C1 segment of cervical spinal cord (tissue), 14 donors: ENCODE measurements at regions not wholly inside any gene's neighbourhood (a gene's known extent, or its start where the extent isn't known, plus 50 kb on each side); places are given as distances from the start of the nearest gene placed in this dataset.
"Not testable (repeated sequence)": the region's sequence is repeated elsewhere in the genome, so short reads cannot be mapped to it uniquely, and the experiment has no call there.

Experiments
- DNase-seq, 14 donors: peaks; one replicate each; lab custom pipeline; 2025; lab: John Stamatoyannopoulos, UW

DNA sequence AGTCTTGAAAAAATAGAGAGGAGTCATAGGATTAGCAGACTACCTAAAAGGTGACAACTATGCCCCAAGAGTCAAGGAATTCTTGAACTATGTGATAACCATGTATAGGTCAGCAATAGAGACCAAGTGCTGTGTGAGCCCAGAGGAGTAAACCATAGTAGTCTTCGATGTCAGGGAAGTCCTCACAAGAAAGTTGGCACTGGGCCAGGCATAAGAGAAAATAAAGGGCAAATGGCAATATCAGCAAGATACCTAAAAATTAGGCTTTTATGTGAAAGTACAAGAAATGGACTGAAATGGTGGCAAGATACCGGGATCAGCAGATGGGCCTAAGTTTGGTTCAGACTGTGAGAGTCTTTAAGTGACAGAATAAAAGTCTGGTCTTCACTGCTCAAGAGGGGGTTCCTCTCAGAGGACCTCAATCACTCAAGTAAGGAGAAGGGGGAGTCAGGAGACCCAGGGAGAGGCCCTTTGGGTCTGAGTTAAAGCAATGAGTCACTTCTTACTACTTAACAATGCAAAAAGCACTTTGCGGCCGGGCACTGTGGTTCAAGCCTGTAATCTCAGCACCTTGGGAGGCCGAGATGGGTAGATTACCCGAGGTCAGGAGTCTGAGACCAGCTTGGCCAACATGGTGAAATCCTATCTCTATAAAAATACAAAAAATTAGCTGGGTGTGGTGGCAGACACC lies 95.0 kb downstream of the TEX35 start:
- DNase-seq, result no peak

DNA sequence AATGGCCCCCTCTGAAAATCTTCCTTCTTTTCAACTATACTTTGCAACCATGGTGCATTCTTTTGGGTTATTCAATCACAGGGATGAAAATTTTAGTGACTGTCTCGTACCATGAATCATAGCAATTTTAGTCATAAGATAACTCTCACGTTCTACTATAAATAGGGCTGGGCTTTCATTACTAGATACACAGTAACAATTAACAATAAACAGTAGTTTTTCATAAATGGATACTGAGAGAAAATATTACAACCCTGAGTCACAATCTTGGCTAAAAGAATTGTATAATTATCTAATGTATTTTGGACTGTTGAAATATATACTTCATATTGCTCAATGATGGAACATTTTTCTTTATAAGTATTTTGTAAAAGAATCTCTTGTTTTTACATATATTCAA lies 96.1 kb downstream of the TEX35 start:
- DNase-seq, result no peak

DNA sequence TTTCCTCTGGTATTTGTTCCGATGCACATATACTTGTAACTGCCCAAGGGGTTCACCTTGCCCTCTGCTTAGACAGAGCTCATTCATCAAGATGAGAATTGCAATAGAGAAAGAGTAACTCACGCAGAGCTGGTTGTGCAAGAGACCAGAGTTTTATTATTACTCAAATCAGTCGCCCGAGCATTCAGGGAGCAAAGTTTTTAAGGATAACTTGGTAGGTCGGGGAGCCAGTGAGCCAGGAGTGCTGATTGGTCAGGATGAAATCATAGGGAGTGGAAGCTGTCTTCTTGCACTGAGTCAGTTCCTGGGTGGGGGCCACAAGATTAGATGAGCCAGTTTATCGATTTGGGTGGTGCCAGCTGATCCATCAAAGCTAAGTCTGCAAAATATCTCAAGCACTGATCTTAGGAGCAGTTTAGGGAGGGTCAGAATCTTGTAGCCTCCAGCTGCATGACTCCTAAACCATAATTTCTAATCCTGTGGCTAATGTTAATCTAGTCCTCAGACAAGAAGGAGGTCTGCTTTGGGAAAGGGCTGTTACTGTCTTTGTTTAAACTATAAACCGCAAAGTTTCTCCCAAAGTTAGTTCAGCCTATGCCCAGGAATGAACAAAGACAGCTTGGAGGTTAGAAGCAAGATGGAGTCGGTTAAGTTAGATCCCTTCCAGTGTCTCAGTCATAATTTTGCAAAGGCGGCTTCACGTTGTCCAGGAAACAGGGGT lies 97.9 kb downstream of the TEX35 start:
- DNase-seq, result not testable (repeated sequence)

DNA sequence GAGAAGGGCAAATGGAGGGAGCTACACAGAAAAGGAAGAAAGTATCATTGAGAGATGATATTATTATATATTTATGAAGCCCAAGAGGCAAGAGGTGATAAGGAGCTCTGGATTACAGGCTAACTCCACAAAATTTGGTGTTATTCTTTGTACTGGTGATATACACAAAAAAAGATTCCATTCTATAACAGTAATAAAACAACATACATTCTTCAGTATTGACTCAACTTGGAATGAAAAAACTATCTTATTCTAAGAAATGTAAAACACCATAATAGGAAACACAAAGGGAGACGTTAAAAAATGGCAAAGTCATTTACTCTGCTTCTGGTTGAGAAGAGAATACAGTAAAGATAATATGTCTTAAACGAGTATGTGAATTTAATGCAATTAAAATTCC lies 99.4 kb downstream of the TEX35 start:
- DNase-seq, result no peak

DNA sequence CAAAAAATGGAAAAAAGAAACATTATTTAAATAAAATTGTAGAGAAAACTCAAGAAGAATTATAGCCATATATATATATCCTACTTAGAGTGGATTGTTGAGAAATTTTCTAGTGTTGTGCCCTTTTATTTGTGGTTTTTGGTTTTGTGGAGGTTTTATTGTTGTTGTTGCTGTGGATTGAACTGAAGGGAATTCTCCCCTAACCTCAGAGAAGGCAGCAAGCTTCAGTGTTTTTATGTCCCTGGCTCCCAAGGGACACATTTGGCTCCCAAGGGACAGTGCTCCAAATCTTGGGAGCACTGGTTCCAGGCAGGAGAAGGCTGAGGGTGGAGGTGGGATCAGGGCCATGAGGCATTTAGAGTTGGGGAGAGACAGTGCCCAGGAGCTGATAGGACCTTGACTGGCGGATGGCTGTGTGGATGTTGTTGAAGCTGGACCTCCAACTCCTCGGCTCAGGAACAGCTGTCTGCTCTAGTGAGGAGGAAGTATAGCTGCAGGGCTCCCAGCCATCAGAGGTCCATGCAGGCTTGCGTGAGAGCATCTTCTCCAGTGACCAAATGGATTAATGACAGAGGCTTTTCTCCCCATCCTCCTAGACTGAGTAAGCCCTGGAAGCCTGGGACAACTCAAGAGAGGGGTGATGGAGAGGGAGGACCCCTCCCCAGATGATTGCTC lies 100.5 kb downstream of the TEX35 start:
- DNase-seq, result no peak

DNA sequence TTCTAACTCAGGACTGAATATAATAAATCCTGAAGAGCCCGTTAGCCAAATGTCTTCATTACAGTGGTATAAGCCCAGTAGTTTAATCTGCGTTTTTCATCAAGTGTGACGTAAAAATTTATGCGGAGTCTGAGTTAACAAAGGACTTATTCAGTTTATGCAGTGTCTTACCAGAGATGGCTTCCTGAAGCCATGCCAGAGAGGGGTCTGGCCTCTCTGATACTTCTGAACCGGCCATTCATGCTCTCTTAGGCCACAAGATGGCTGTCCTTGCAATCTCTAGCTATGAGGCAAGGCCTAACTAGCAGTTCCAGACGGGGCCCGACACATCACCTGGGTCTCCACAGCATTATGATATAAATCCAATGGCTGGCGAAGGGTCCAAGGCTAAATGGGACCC lies 101.4 kb downstream of the TEX35 start:
- DNase-seq, result no peak

DNA sequence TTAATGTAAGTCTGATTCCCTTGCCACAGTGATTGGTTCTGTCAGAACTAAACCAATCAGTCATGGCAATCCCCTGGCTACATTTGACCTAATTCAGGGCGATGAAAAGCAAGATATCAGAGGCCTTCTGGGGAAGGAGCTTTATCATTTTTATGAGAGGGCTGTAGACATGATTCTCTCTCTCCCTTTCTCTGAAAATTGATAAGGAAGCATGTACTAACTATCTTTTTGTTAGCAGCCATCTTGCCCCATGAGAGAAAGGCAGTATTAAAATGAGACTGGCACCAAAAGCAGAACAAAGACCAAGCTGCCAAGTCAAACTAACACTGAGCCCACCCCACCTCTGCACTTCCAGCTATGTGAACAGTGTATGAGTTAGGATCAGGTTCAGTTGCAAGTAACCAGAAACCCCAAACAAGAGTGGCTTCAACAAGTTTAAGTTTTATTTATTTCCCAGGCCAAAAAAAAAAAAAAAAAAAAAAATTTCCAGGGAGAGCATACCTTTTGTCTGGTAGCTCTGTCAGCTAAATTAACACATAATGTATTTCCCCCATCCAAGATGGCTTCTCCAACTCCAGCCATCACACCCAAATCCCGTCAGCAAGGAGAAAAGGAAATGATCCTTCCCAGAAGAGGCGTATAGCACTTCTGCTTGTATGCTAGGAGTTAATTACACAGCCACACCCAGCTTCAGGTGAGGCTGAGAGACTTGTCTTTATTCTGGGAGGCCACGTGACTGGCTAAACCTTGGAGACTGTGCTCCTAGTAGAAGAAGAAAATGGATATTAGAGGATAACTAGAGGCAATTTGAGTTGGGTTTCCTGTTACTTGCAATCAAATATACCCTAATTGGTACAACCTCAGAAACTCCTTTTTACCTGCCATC lies 105.8 kb upstream of the RALGPS2 start:
- no peak for DNase-seq

DNA sequence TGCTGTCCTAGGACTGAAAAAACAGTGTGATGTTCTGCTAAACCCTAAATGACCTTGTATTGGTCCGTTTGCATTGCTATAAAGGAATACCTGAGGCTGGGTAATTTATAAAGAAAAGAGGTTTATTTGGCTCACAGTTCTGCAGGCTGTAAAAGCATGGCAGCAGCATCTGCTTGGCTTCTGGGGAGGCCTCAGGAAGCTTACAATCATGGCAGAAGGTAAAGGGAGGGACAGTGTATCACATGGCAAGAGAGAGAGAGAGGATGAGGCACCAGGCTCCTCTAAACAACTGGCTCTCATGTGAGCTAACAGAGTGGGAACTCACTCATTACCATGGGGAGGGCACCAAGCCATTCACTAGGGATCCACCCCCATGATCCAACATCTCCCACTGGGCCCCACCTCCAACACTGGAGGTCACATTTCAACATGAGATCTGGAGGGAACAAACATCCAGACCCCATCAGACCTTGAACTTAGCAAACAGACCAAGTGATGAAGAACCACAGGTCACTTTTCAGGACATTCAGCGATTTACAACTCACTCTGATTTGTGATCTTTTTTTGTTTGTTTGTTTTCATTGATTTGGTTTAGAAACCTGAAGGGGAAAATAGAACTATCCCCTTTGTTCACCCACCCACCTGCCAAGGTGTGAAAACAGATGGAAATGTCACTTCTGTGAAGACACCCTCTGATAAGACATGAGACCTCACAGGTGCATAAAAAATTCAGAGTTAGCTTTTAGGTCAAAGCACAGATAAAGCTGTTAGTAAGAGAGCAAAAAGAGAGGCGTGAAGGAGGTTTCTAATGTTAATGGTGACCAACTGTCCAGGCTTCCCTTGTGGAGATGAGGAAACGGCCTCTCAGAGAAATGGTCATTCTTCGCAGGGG lies 104.2 kb upstream of the RALGPS2 start:
- DNase-seq, result no peak

DNA sequence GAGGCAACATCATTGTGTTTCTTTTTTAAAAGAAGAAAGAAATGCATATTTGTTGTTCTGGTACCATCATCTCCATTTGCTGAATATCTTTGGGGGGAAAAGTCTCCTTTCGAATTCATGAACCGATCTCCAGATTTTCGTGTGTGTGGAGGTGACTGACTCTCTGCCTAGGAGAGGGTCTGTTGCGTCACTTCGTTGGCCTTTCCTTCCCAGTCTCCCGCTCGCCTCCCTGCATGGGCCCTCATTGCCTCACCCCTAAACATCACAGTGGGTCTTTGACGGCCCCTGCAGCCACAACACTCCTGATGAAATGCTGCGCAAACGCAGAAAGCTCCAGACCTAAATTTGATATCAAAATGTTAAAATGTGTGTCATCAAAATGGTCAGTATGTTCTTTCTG lies 103.2 kb upstream of the RALGPS2 start:
- DNase-seq, result no peak

DNA sequence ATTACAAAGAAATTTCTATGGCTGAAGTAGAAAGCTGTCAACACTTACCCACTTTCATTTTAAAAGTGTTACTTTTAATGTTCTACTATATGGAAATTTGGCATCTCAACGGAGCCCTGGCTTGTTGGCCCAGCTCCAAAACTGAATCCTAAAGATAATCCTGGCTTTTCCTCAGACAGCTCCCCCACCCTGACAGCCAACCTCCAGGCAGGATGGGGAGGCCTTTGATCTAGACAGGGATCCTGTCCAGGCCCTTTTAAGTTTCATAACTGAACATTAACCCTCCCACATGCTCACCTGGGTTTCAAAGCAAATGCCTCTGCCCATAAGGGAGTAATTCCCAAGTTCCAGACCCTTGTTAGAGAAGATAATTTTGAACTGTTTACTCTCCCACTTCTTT lies 99.3 kb upstream of the RALGPS2 start:
- DNase-seq, result no peak

DNA sequence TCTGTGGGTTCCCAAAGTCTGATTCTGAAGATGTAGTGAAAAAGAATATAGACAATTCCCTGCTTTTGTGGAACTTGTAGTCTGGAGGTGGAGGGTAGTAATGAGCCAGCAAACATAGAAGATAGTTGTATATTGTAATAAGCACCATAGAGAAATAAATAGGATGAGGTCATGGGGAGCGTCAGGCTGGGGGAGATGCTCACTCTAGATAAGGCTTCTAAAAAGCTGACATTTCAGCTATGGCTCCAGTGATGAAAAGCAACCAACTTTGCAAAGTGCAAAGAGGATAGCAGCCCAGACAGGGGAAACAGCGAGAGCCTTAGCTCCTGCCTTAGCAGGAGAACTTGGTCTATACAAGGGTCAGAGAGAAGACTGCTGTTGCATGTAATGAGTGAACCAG lies 98.0 kb upstream of the RALGPS2 start:
- no peak for DNase-seq

DNA sequence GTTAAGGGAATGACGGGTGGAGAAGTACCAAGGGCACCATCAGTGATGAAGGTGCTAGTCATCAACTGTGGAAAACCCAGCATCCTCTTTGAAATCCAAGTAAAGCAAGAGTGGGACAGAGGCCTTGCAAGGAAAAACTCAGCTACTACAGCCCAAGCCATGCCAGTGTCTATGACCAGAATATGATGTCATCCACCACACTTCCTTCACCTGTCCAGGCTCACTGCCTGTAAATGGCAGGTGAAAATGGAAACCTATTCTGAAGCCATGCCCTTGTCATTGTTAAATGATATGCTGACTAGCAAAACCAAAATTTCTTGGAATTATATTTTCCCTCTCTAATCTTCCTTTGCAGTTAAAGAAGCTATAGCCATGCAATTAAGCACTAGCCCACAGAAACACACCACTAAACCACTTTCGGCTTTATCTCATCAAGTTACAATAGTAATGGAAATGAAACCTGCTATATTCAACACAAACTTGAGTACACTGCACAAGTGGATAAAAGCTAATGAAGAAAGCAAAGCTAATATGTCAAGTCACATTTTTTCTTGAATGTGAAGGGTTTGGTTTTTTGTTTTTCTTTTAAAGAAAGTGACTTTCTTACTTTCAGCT lies 96.3 kb upstream of the RALGPS2 start:
- no peak for DNase-seq

DNA sequence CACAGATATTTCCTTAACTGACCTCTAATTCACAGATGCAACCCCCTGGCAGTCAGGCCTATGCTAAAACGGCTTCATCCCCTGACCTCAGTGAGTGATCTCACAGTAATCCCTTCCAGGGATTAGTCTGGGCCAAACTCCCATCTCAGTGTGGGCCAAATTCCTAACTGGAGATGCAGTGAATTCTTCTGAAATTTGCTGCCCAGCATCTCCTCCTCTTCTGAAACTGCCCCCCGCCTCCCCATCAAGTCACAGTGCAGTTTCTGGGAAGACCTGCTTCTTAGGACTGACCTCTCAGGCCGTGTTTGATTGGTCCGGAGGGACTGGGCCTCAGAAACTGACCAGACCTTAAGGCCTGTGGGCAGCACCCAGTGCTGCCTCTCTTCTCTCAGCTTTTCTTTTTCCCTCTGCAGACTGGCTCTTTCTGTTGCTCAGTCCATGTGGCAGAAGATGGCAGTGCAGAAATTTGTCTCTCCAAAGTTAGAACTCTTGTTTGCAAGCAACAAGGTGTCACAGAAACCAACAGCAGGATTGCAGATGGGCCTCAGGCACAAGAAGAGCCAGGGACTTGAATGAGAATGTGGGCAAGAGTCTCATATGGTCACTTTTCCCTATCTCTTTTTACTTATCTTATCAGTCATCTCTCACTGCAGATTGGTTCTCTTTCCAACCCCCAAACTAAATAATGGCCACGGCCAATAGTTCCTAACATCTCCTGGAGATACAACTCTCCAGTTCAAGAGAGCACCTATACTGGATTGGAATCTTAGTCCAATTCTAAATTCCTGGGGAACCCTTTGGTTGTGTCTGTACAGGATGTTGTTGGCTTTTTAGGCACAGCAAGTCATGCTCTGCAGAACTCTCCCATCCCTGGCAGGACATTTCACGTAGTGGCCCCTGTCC lies 95.5 kb upstream of the RALGPS2 start:
- DNase-seq, result peak in 1 of 14 donors; percentile 4

DNA sequence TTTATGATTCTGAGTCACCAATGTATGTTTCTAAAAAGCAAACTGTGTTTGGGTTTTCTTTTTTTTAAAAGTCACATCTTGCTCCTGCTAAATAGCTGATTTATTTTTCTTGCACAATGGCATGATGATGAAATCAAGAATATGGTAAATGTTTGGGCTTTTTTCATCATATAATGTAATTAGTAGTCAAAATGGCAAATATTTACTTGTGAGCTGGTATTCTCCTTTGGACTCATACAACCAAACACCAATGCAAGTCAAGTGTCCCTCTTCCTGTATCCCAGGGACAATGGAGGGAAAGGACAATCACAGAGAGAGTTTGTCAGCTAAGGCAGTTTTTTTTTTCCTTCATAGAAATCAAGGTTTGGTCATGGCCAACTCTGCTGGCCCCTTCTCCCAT lies 94.6 kb upstream of the RALGPS2 start:
- no peak for DNase-seq

DNA sequence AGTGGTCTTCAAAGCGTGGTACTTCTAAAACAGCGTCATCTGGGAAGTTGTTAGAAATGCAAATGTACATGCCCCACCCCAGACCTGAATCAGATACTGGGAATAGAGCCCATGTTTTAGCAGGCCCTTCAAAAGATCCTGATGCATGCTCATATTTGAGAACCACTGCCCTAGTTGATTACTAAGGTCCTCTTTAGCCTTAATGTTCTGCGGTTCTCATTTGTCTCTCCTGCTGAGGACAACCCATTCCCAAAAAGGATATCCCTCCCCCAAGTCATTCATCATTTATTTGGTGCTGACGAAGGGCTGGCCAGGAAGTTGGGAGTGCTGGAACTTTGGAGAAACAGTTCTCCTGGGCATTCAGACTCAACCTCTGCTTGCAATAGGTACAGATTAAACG lies 92.4 kb upstream of the RALGPS2 start:
- no peak for DNase-seq

DNA sequence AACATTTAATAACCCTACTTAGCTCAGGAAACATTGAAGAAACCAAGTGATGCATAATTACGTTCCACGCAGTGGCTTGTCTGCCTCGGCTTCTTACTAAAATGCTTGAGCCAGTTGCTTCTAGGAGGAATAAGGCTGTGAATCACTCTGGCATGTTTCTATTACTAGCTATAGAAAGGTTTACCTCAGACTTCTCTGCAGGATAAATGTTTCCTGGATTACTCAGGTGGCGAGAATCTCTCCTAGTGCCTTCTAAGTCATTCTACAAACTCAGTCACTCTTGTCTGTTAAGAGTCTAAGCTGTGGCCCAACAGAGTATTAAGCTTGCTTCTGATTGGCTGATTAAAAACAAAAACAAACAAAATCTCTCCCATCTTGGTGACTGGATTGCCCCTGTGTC lies 92.0 kb upstream of the RALGPS2 start:
- DNase-seq, result no peak

DNA sequence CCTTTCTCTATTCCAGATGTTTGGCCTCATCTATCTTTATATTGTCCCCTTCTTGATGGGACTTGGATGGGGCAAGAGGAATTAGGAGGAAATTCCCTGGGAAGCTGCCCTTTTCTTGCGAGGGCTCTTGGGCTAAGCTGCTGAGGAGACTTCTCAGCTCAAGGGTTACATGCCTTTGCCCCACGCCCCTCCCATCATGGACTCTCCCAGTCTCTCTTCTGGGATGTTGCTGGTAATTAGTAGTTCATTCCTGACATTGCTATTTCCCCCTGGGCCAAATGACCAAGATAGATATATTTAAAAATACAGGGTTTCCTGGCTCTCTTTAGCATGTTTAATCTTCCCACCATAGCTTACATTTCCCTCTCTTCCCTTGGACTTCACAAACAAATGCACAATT lies 90.6 kb upstream of the RALGPS2 start:
- no peak for DNase-seq

DNA sequence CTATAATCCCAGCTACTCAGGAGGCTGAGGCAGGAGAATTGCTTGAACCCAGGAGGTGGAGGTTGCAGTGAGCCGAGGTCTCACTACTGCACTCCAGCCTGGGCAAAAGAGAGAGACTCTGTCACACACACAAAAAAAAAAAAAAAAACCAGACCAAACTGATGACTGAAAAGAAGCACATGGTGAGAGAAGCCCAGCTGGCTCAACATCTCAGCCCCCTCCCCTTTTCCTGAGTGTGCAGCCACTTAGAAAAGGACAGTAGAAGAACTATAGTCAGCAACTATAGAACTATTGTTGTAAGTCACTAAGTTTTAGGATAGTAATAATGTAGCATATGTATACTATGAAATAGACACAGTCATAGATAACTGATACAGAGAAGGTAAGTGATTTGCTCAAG lies 87.2 kb upstream of the RALGPS2 start:
- no peak for DNase-seq

DNA sequence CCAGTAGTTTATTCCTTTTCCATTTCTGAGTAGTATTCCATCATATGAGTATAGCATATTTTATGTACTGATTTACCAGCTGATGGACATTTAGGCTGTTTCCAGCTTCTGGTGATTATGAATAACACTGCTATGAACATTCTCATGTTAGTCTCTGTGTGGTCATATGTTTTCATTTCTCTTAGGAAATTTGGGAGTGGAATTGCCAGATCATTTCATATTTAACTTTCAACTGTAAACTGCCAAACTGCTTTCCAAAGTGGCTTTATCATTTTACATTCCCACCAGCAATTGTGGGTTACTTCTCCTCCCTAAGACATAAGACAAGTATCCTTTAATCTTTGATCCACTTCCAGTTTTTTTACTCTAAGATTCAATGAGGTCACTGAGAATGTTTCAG lies 85.7 kb upstream of the RALGPS2 start:
- no peak for DNase-seq
